Heart right ventricle (tissue), 16 donors: ENCODE measurements at regions not wholly inside any gene's neighbourhood (a gene's known extent, or its start where the extent isn't known, plus 50 kb on each side); places are given as distances from the start of the nearest gene placed in this dataset.

Experiments used
- ATAC-seq, 8 donors: fragments of 200-7000 bp; cut with Tn5 transposase; one replicate each; pipeline ENCODE4 v1.9.1; 2020; ENCODE audit warnings: mild to moderate bottlenecking in 8 of 8, moderate library complexity in 8 of 8, moderate number of reproducible peaks in 1 of 8
- DNase-seq, 2 donors: peaks; one replicate each; pipeline ENCODE4 v3.0.0-alpha.2; 2020
- H3K27ac ChIP-seq, 10 donors: fragments of 200-600 bp; sonication (generic) in 2 of 10; one replicate each; pipeline versions ENCODE4 v1.5.0 to v1.8.0; 2020 to 2022; ENCODE audit warnings: mild to moderate bottlenecking in 3 of 10
- H3K27me3 ChIP-seq, 7 donors: fragments of 200-600 bp; one replicate each; pipeline ENCODE4 v1.8.0; 2021 to 2022; ENCODE audit warnings: mild to moderate bottlenecking in 2 of 7
- H3K36me3 ChIP-seq, 9 donors: fragments of 200-600 bp; sonication (generic) in 1 of 9; one replicate each; pipeline versions ENCODE4 v1.5.0 to v1.8.0; 2020 to 2022; ENCODE audit warnings: mild to moderate bottlenecking in 2 of 9
- H3K4me1 ChIP-seq, 9 donors: fragments of 200-600 bp; sonication (generic) in 1 of 9; one replicate each; pipeline versions ENCODE4 v1.5.0 to v1.8.0; 2020 to 2022; ENCODE audit warnings: mild to moderate bottlenecking in 4 of 9
- H3K4me3 ChIP-seq, 10 donors: fragments of 200-600 bp; sonication (generic) in 2 of 10; one replicate each; pipeline versions ENCODE4 v1.5.0 to v1.8.0; 2020 to 2022; ENCODE audit warnings: mild to moderate bottlenecking in 7 of 10, moderate library complexity in 2 of 10
- H3K9me3 ChIP-seq, 11 donors: fragments of 200-600 bp in 10 of 11; sonication (generic) in 2 of 11; one replicate each; pipeline versions ENCODE4 v1.5.0 to v1.8.0; 2013 to 2022; ENCODE audit warnings: mild to moderate bottlenecking in 2 of 11, control low read depth in 1 of 11, moderate library complexity in 1 of 11
- WGBS, 2 donors: extraction: QIAGEN DNeasy Blood & Tissue Kit; methylation state at CpG; one replicate each; pipeline ENCODE4 v1.1.7; 2013; ENCODE audit warnings: inconsistent platforms in 1 of 2; 5-methylcytosine and 5-hydroxymethylcytosine counted together
- intact Hi-C, 10 donors: fragments of 100-400 bp; cut with DNase I; formaldehyde crosslinking; loops; one replicate each; pipeline versions ENCODE4 v1.11.1 to v1.14.2; 2022
- TF ChIP-seq, protein P1 (sequence below), 9 donors: fragments of 200-600 bp; sonication (generic) in 2 of 9; IDR thresholded peaks; one replicate each; pipeline versions ENCODE4 v1.5.0 to v1.8.0; 2021 to 2022; ENCODE audit warnings: antibody characterized with exemption in 9 of 9, mild to moderate bottlenecking in 5 of 9, moderate library complexity in 1 of 9
- donor health status: Arrhythmogenic right ventricular cardiomyopathy.
- donor health status: ischemic (EF 13 %, LVEDD 7.1; RV severe dilation, severe dysfunction).
- donor health status: healthy with polysubstance abuse.
- donor health status: DM: no; HTN: yes; CAD: no.
- donor health status: DM: no; HTN: no; CAD: no.
- donor health status: ischemic (EF 25% LVEDD 6.9; RV normal size, moderate dysfunction).
- donor health status: ischemic (EF 25% LVEDD 5.7; RV mildly dilated, moderate dysfunction).
- donor health status: healthy.
- donor health status: DM: yes; HTN: yes; CAD: no.
- donor health status: Ischemic cardiomyopathy.
- donor health status: ischemic (EF 35%, LVEDD 5.7; RV mildly dilated, moderate dysfunction).
- donor health status: nonischemic (EF 11% LVEDD 7.7; RV severe dilation, severe dysfunction).
- donor health status: DM: yes; HTN: yes; CAD: no.
- donor health status: PGD.
- donor health status: ischemic (EF 29% LVEDD 5.4; RV normal size, mild dysfunction).
- donor health status: nonischemic (EF 23%, LVEDD 6.1; RV moderate dilation, normal function).

DNA sequence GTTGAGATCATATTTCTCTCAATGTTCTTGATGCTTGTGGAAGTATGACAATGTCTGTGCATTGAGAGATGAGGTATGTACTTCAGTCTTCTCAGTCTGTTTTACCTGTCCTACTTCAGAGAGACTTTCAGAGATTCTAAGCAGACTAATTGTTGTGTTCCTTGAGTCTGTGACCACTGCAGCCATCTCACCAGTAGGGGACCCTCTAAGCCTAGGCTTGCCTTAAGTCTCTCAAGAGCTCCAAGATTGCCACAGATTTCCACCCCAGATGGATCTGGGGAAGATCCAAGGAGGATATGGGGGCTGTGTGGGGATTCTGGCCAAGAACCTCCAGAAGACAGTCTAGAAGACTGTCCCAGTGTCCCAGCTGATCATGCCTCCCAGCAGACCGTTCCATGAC, 179.9 kb upstream of the PLET1 start:
- TF ChIP-seq, protein P1, sequence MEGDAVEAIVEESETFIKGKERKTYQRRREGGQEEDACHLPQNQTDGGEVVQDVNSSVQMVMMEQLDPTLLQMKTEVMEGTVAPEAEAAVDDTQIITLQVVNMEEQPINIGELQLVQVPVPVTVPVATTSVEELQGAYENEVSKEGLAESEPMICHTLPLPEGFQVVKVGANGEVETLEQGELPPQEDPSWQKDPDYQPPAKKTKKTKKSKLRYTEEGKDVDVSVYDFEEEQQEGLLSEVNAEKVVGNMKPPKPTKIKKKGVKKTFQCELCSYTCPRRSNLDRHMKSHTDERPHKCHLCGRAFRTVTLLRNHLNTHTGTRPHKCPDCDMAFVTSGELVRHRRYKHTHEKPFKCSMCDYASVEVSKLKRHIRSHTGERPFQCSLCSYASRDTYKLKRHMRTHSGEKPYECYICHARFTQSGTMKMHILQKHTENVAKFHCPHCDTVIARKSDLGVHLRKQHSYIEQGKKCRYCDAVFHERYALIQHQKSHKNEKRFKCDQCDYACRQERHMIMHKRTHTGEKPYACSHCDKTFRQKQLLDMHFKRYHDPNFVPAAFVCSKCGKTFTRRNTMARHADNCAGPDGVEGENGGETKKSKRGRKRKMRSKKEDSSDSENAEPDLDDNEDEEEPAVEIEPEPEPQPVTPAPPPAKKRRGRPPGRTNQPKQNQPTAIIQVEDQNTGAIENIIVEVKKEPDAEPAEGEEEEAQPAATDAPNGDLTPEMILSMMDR (IDR thresholded peaks at IDR 0.05): no peak
- H3K4me1 ChIP-seq: no peaks in the 10 kb centered on the region
- WGBS, 2 donors: 38 to 41% methylated on average over 1 of the region's 1 CpG
- no peak overlapping the region for H3K27ac ChIP-seq
- ATAC-seq: no peak
- no peaks in the 10 kb centered on the region for H3K27me3 ChIP-seq
- intact Hi-C loops: no loop called here
- H3K9me3 ChIP-seq: peaks cover 0 to 55% (median 32%) of the 10 kb centered on the region in 11 donors
- no peak for DNase-seq
- H3K36me3 ChIP-seq: no peaks in the 10 kb centered on the region
- no peak overlapping the region for H3K4me3 ChIP-seq

DNA sequence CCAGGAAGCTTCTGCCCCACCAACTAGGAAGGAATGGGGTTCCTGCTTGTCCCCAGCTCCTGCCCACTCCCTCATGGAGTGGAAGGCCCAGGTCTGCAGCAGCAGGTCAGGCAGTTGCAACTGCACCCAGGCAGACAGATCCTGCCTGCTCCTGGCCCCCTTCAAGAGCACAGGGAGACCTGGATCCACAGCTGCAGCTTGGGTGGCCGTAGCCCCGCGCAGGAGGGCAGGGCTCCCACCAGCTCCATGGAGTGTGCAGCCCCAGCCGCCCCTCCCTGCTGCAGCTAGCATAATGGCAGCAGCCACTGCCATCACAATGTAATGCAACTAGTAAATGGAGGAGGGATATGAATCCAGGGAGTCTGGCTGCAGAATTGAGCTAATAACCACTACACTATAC, 187.5 kb upstream of the PLET1 start:
- Histone ChIP-seq H3K4me3 (no peak overlapping the region), H3K27me3 (no peaks in the 10 kb centered on the region), H3K36me3 (no peaks in the 10 kb centered on the region), H3K27ac (no peak overlapping the region), H3K4me1 (no peaks in the 10 kb centered on the region), H3K9me3 (peaks cover 0 to 25% (median 9%) of the 10 kb centered on the region in 11 donors)
- ATAC-seq (no peak), DNase-seq (no peak)
- 89 to 92% methylated on average over 4 of the region's 4 CpGs for WGBS, 2 donors
- intact Hi-C loops: no loop called here
- TF ChIP-seq, protein P1 (IDR thresholded peaks at IDR 0.05): no peak

DNA sequence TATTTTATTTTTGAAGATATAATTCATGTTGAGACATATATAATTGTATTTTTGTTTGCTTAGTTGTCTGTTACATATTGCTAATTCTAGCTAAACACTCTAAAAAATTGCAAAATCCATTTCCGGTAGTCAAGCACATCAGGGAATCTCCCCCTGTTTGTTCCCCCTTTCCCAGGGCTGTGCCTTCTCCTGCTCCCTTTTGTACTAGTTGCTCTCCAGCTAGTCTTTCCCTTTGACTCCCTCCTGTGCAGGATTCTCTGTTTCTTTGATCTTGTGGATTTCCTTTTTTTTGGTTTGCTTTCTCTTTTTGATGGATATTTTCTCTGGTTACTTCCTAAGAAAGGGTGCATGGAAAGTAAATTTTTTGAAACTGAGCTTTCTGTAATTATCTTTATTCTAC, 188.1 kb upstream of the PLET1 start:
- H3K27ac ChIP-seq: no peak overlapping the region
- intact Hi-C loops: no loop called here
- no peaks in the 10 kb centered on the region for H3K36me3 ChIP-seq
- ATAC-seq (no peak), DNase-seq (no peak)
- 81 to 85% methylated on average over 1 of the region's 1 CpG for WGBS, 2 donors
- no peak overlapping the region for H3K4me3 ChIP-seq
- H3K4me1 ChIP-seq: no peaks in the 10 kb centered on the region
- peaks cover 0 to 21% (median 9%) of the 10 kb centered on the region in 11 donors for H3K9me3 ChIP-seq
- H3K27me3 ChIP-seq: no peaks in the 10 kb centered on the region
- TF ChIP-seq, protein P1 (IDR thresholded peaks at IDR 0.05): no peak

DNA sequence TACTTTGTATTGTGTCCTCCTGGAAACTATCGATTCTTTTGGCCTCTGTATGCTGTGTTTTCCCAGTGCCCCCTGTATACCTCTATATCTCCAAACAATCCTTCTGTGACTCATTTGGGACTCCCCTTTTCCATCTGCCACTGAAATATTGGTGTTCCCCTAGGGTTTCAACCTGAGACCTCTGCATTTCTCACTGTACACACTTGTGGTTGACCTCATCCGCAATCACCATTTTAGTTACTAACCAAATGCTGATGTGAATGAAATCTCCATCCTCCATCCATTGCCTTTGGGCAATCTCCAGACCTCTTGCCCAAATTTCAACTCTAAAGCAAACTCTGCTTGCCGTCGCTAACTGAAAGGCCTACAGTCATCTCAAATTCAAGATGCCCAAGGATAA, 190.6 kb upstream of the PLET1 start:
- TF ChIP-seq, protein P1 (IDR thresholded peaks at IDR 0.05): no peak
- Histone ChIP-seq H3K4me3 (no peak overlapping the region), H3K4me1 (no peaks in the 10 kb centered on the region), H3K9me3 (peaks cover 0 to 4% (median 0%) of the 10 kb centered on the region in 11 donors), H3K27ac (no peak overlapping the region), H3K27me3 (no peaks in the 10 kb centered on the region), H3K36me3 (no peaks in the 10 kb centered on the region)
- intact Hi-C loops: loop anchor here in 3 of 10 donors (10.0 kb wide), 2 partner anchors 136 to 156 kb away; no protein-coding TSS in a partner anchor
- WGBS, 2 donors: 97% methylated on average over 4 of the region's 4 CpGs
- no peak for ATAC-seq
- no peak for DNase-seq
